Mucosa of stomach (tissue), 1 donor: ENCODE measurements at regions not wholly inside any gene's neighbourhood (a gene's known extent, or its start where the extent isn't known, plus 50 kb on each side); places are given as distances from the start of the nearest gene placed in this dataset.

Source experiments
- H3K27me3 ChIP-seq: one replicate; pipeline ENCODE4 v1.7.0; 2013; ENCODE audit warnings: mild to moderate bottlenecking, low read length; ENCODE audit not compliant: control insufficient read depth, insufficient read depth
- H3K36me3 ChIP-seq: one replicate; pipeline ENCODE4 v1.7.0; 2013; ENCODE audit warnings: low read length; ENCODE audit not compliant: control insufficient read depth, insufficient read depth
- H3K4me1 ChIP-seq: one replicate; pipeline ENCODE4 v1.7.0; 2013; ENCODE audit warnings: mild to moderate bottlenecking, low read length; ENCODE audit not compliant: control insufficient read depth, insufficient read depth
- H3K4me3 ChIP-seq: one replicate; pipeline ENCODE4 v1.7.0; 2013; ENCODE audit warnings: low read length
- H3K9ac ChIP-seq: one replicate; pipeline ENCODE4 v1.7.0; 2013; ENCODE audit warnings: mild to moderate bottlenecking, low read length, moderate library complexity
- H3K9me3 ChIP-seq: one replicate; pipeline ENCODE4 v1.7.0; 2013; ENCODE audit warnings: mild to moderate bottlenecking, low read length, moderate library complexity; ENCODE audit not compliant: control insufficient read depth
- donor health status: Pancreatic carcinoma.

- no peak overlapping the region for H3K4me3 ChIP-seq
- no peaks in the 10 kb centered on the region for H3K9me3 ChIP-seq
- no peaks in the 10 kb centered on the region for H3K4me1 ChIP-seq
- H3K9ac ChIP-seq, result no peak overlapping the region
- no peaks in the 10 kb centered on the region for H3K36me3 ChIP-seq
- H3K27me3 ChIP-seq, result peaks cover 17% of the 10 kb centered on the region
Observed at GRCh38 chr6:163630096-163630495, 215.6 kb downstream of the QKI start.
